ENCODE measurements at regions not wholly inside any gene's neighbourhood (a gene's known extent, or its start where the extent isn't known, plus 50 kb on each side); places are given as distances from the start of the nearest gene placed in this dataset.
"Not testable (repeated sequence)": the region's sequence is repeated elsewhere in the genome, so short reads cannot be mapped to it uniquely, and the experiment has no call there.

- DNase-seq (ENCODE audit: low read depth in 1 of 2, low spot score in 1 of 2) = no peak
- H3K27me3 ChIP-seq (ENCODE audit: insufficient read depth, poor library complexity, severe bottlenecking) = no peaks in the 10 kb centered on the region
- no peak overlapping the region for H3K27ac ChIP-seq (replicated peaks)
- TF ChIP-seq POLR2AphosphoS5 (IDR thresholded peaks at IDR 0.05; ENCODE audit: low read depth) (no peak), REST (IDR thresholded peaks at IDR 0.05; ENCODE audit: insufficient replicate concordance, low read depth) (no peak)
- H3K4me3 ChIP-seq (replicated peaks; ENCODE audit: insufficient read depth, low read length) = no peak overlapping the region
Observed at GRCh38 chr4:72933029-72933428, 136.5 kb downstream of the COX18 start.

GRCh38 chr4:72931346-72931745 lies 138.2 kb downstream of the COX18 start:
- TF ChIP-seq CTCF (IDR thresholded peaks at IDR 0.05; ENCODE audit: insufficient read depth, low read length) = no peak
- TF ChIP-seq POLR2AphosphoS5 (IDR thresholded peaks at IDR 0.05; ENCODE audit: low read depth) = no peak
- TF ChIP-seq SPI1 (IDR thresholded peaks at IDR 0.05; ENCODE audit: borderline replicate concordance, low read depth) = no peak
- no peak for TF ChIP-seq GABPA (IDR thresholded peaks at IDR 0.05; ENCODE audit: low read depth)
- no peak for TF ChIP-seq REST (IDR thresholded peaks at IDR 0.05; ENCODE audit: insufficient replicate concordance, low read depth)

GRCh38 chr4:72929596-72930274 lies 139.8 kb downstream of the COX18 start:
- DNase-seq (ENCODE audit: low read depth in 1 of 2, low spot score in 1 of 2); H3K4me3 ChIP-seq (replicated peaks; ENCODE audit: insufficient read depth, low read length); H3K27me3 ChIP-seq (ENCODE audit: insufficient read depth, poor library complexity, severe bottlenecking); H3K27ac ChIP-seq (replicated peaks): not testable (repeated sequence)

More at GRCh38 chr4:72931346-72931745, 138.2 kb downstream of the COX18 start:
- Histone ChIP-seq H3K27ac (replicated peaks) (no peak overlapping the region), H3K4me3 (replicated peaks; ENCODE audit: insufficient read depth, low read length) (no peak overlapping the region), H3K27me3 (ENCODE audit: insufficient read depth, poor library complexity, severe bottlenecking) (no peaks in the 10 kb centered on the region)
- DNase-seq (ENCODE audit: low read depth in 1 of 2, low spot score in 1 of 2) = no peak

GRCh38 chr4:72924814-72925213 lies 144.7 kb downstream of the COX18 start:
- Histone ChIP-seq H3K27ac (replicated peaks) (no peak overlapping the region), H3K27me3 (ENCODE audit: insufficient read depth, poor library complexity, severe bottlenecking) (no peaks in the 10 kb centered on the region), H3K4me3 (replicated peaks; ENCODE audit: insufficient read depth, low read length) (no peak overlapping the region)
- TF ChIP-seq REST (IDR thresholded peaks at IDR 0.05; ENCODE audit: insufficient replicate concordance, low read depth) (no peak), CTCF (IDR thresholded peaks at IDR 0.05; ENCODE audit: insufficient read depth, low read length) (no peak), SPI1 (IDR thresholded peaks at IDR 0.05; ENCODE audit: borderline replicate concordance, low read depth) (no peak), GABPA (IDR thresholded peaks at IDR 0.05; ENCODE audit: low read depth) (no peak), POLR2AphosphoS5 (IDR thresholded peaks at IDR 0.05; ENCODE audit: low read depth) (no peak)
- no peak for DNase-seq (ENCODE audit: low read depth in 1 of 2, low spot score in 1 of 2)
